Pancreas (tissue), 10 donors: ENCODE measurements at regions not wholly inside any gene's neighbourhood (a gene's known extent, or its start where the extent isn't known, plus 50 kb on each side); places are given as distances from the start of the nearest gene placed in this dataset.
"Not testable (repeated sequence)": the region's sequence is repeated elsewhere in the genome, so short reads cannot be mapped to it uniquely, and the experiment has no call there.

ENCODE experiments used
- ATAC-seq, 4 donors: fragments of 200-7000 bp; cut with Tn5 transposase; one replicate each; pipeline versions ENCODE4 v1.8.0 to v1.9.1; 2020; ENCODE audit warnings: mild to moderate bottlenecking in 4 of 4, moderate library complexity in 4 of 4
- DNase-seq, 6 donors: peaks; one replicate each; pipeline ENCODE4 v3.0.0-alpha.2; 2020
- FAIRE-seq: peaks from 2 replicates; lab custom pipeline; 2012; peaks lifted over from hg19 to GRCh38; lab: Jason Lieb, UNC
- H3K27ac ChIP-seq, 4 donors: fragments of 200-600 bp; sonication (generic); 1 replicate in 3 of 4; 2 replicates in 1 of 4; pipeline versions ENCODE4 v1.5.0 to v1.8.0; 2020
- H3K27me3 ChIP-seq, 4 donors: fragments of 200-600 bp; one replicate each; pipeline ENCODE4 v1.8.0; 2021
- H3K36me3 ChIP-seq, 3 donors: fragments of 200-600 bp; sonication (generic) in 1 of 3; one replicate each; pipeline versions ENCODE4 v1.5.0 to v1.8.0; 2020 to 2021
- H3K4me1 ChIP-seq, 3 donors: fragments of 200-600 bp; one replicate each; pipeline ENCODE4 v1.8.0; 2021
- H3K4me3 ChIP-seq, 4 donors: fragments of 200-600 bp; sonication (generic) in 2 of 4; one replicate each; pipeline versions ENCODE4 v1.5.0 to v1.8.0; 2020 to 2021
- H3K9me3 ChIP-seq, 4 donors: fragments of 200-600 bp; one replicate each; pipeline ENCODE4 v1.8.0; 2021
- CTCF ChIP-seq, 4 donors: fragments of 200-600 bp; sonication (generic) in 3 of 4; IDR thresholded peaks; one replicate each; pipeline versions ENCODE4 v1.5.0 to v1.8.0; 2021; ENCODE audit warnings: antibody characterized with exemption in 4 of 4
- WGBS, 2 donors: extraction: QIAGEN DNeasy Blood & Tissue Kit; methylation state at CpG; one replicate each; pipeline ENCODE4 v1.1.7; 2013; 5-methylcytosine and 5-hydroxymethylcytosine counted together
- intact Hi-C, 3 donors: fragments of 100-400 bp; cut with DNase I; formaldehyde crosslinking; loops; one replicate each; pipeline versions ENCODE4 v1.11.1 to v1.14.2; 2022
- donor health status: healthy with polysubstance abuse.
- donor health status: DM: no; HTN: no; CAD: no; lungs with moderate emphysema.
- donor health status: DM: no; HTN: no; CAD: no.
- donor health status: control.
- donor health status: control.
- donor health status: Bipolar disorder and iron deficiency.
- donor health status: DM: yes; HTN: yes; CAD: no.
- donor health status: DM: no; HTN: no; CAD: no.
- donor health status: DM: no; HTN: no; CAD: no.
- donor health status: DM: yes; HTN: yes; CAD: no.

- H3K4me1 ChIP-seq, result no peaks in the 10 kb centered on the region
- H3K27ac ChIP-seq, result no peak overlapping the region
- no peaks in the 10 kb centered on the region for H3K36me3 ChIP-seq
- 77 to 89% methylated on average over 9 to 10 of the region's 10 CpGs for WGBS, 2 donors
- no peak for TF ChIP-seq CTCF (IDR thresholded peaks at IDR 0.05)
- DNase-seq (peak in 1 of 6 donors; percentile 51), ATAC-seq (no peak), FAIRE-seq (no peak)
- no peaks in the 10 kb centered on the region for H3K27me3 ChIP-seq
- intact Hi-C loops, result no loop called here
- H3K9me3 ChIP-seq, result no peaks in the 10 kb centered on the region
- H3K4me3 ChIP-seq, result no peak overlapping the region
These were observed 739.2 kb upstream of the GJE1 start for GRCh38 chr6:141393405-141394124.

- H3K9me3 ChIP-seq, H3K27ac ChIP-seq, H3K27me3 ChIP-seq, intact Hi-C loops, FAIRE-seq, H3K4me3 ChIP-seq, DNase-seq, ATAC-seq, H3K4me1 ChIP-seq, H3K36me3 ChIP-seq: not testable (repeated sequence)
- WGBS, 2 donors, result 65 to 87% methylated on average over 2 of the region's 2 CpGs
These were observed 741.6 kb upstream of the GJE1 start for GRCh38 chr6:141391135-141391534.

GRCh38 chr6:141388666-141389065 is 744.1 kb upstream of the GJE1 start:
- H3K36me3 ChIP-seq, result no peaks in the 10 kb centered on the region
- DNase-seq, result no peak
- no peak overlapping the region for H3K4me3 ChIP-seq
- no peaks in the 10 kb centered on the region for H3K4me1 ChIP-seq
- ATAC-seq, result no peak
- no peaks in the 10 kb centered on the region for H3K9me3 ChIP-seq
- no peak overlapping the region for H3K27ac ChIP-seq
- WGBS, 2 donors, result 60 to 79% methylated on average over 3 of the region's 3 CpGs
- no peaks in the 10 kb centered on the region for H3K27me3 ChIP-seq
- intact Hi-C loops, result no loop called here
- no peak for FAIRE-seq
- TF ChIP-seq CTCF (IDR thresholded peaks at IDR 0.05), result no peak

GRCh38 chr6:141370438-141370837 is 762.3 kb upstream of the GJE1 start:
- ATAC-seq (no peak), DNase-seq (no peak), FAIRE-seq (no peak)
- intact Hi-C loops, result no loop called here
- no peak for TF ChIP-seq CTCF (IDR thresholded peaks at IDR 0.05)
- Histone ChIP-seq H3K4me1 (no peaks in the 10 kb centered on the region), H3K27ac (no peak overlapping the region), H3K27me3 (no peaks in the 10 kb centered on the region), H3K4me3 (no peak overlapping the region), H3K36me3 (no peaks in the 10 kb centered on the region), H3K9me3 (no peaks in the 10 kb centered on the region)
- WGBS, 2 donors, result 55 to 66% methylated on average over 2 of the region's 2 CpGs

GRCh38 chr6:141366796-141367195 is 765.9 kb upstream of the GJE1 start:
- ATAC-seq, H3K9me3 ChIP-seq, H3K36me3 ChIP-seq, FAIRE-seq, H3K27ac ChIP-seq, H3K4me1 ChIP-seq, intact Hi-C loops, H3K27me3 ChIP-seq, DNase-seq, H3K4me3 ChIP-seq: not testable (repeated sequence)
- WGBS, 2 donors, result 57 to 58% methylated on average over 1 of the region's 1 CpG

GRCh38 chr6:141364694-141365093 is 768.0 kb upstream of the GJE1 start:
- FAIRE-seq (no peak), DNase-seq (no peak), ATAC-seq (no peak)
- intact Hi-C loops, result no loop called here
- Histone ChIP-seq H3K4me3 (no peak overlapping the region), H3K27me3 (no peaks in the 10 kb centered on the region), H3K9me3 (no peaks in the 10 kb centered on the region), H3K27ac (no peak overlapping the region), H3K36me3 (no peaks in the 10 kb centered on the region), H3K4me1 (no peaks in the 10 kb centered on the region)
- 55 to 56% methylated on average over 3 of the region's 3 CpGs for WGBS, 2 donors
- no peak for TF ChIP-seq CTCF (IDR thresholded peaks at IDR 0.05)
